PC-3 (cell line): ENCODE measurements at regions not wholly inside any gene's neighbourhood (a gene's known extent, or its start where the extent isn't known, plus 50 kb on each side); places are given as distances from the start of the nearest gene placed in this dataset.

Experiments
- ATAC-seq: fragments of 200-7000 bp; cut with Tn5 transposase; 2 replicates; pipeline ENCODE4 v1.9.1; 2020; ENCODE audit warnings: mild to moderate bottlenecking, moderate library complexity
- BruUV-seq: library from RNA; stranded (reverse); fragments of 400-500 nt; replicated peaks from 2 replicates; lab custom pipeline; 2021; lab: Mats Ljungman, UMichigan
- CTCF ChIA-PET: fragments of 300-600 bp; sonication (Branson Sonifier 250); formaldehyde crosslinking; loops from one replicate; lab custom pipeline; 2022; ENCODE audit warnings: antibody characterized with exemption; lab: Charles Lee
- POLR2A ChIA-PET: fragments of 300-600 bp; sonication (Branson Sonifier 250); formaldehyde crosslinking; loops from one replicate; lab custom pipeline; 2022; ENCODE audit warnings: antibody characterized with exemption; ENCODE audit not compliant: unreplicated experiment; lab: Charles Lee
- DNase-seq: peaks from one replicate; pipeline ENCODE4 v3.0.0-alpha.2; 2015
- H2AFZ ChIP-seq: fragments of 300-600 bp; sonication (generic); 2 replicates; pipeline ENCODE4 v1.6.0; 2016; ENCODE audit warnings: antibody characterized with exemption, low read length
- H3F3A ChIP-seq: fragments of 300-600 bp; sonication (generic); one replicate; pipeline ENCODE4 v1.6.0; 2017; ENCODE audit warnings: antibody characterized with exemption, low read length, control low read depth, mild to moderate bottlenecking; ENCODE audit not compliant: unreplicated experiment
- H3K27ac ChIP-seq: fragments of 300-600 bp; sonication (generic); 2 replicates; pipeline ENCODE4 v1.5.1; 2016; ENCODE audit warnings: mild to moderate bottlenecking, low read length
- H3K27me3 ChIP-seq: fragments of 300-600 bp; sonication (generic); 2 replicates; pipeline ENCODE4 v1.6.1; 2016; ENCODE audit warnings: low read length, mixed read lengths
- H3K36me3 ChIP-seq: fragments of 300-600 bp; sonication (generic); 2 replicates; pipeline ENCODE4 v1.6.1; 2016; ENCODE audit warnings: low read depth, mixed run types, low read length, mixed read lengths
- H3K4me1 ChIP-seq: fragments of 300-600 bp; sonication (generic); 2 replicates; pipeline ENCODE4 v1.5.1; 2016; ENCODE audit warnings: low read length; ENCODE audit not compliant: insufficient read depth
- H3K4me2 ChIP-seq: fragments of 300-600 bp; sonication (generic); 2 replicates; pipeline ENCODE4 v1.6.0; 2016; ENCODE audit warnings: low read length
- H3K4me3 ChIP-seq: fragments of 300-600 bp; sonication (generic); 2 replicates; pipeline ENCODE4 v1.5.1; 2016; ENCODE audit warnings: mild to moderate bottlenecking, low read length, mixed read lengths
- H3K79me2 ChIP-seq: fragments of 300-600 bp; sonication (generic); 2 replicates; pipeline ENCODE4 v1.6.1; 2017; ENCODE audit warnings: low read length, mixed read lengths
- H3K9ac ChIP-seq: fragments of 300-600 bp; sonication (generic); 2 replicates; pipeline ENCODE4 v1.6.0; 2016; ENCODE audit warnings: mild to moderate bottlenecking, low read length
- H3K9me2 ChIP-seq: fragments of 300-600 bp; sonication (generic); replicated peaks from 2 replicates; pipeline ENCODE4 v1.6.1; 2016; ENCODE audit warnings: mixed run types, low read length, mixed read lengths
- H3K9me3 ChIP-seq: fragments of 300-600 bp; sonication (generic); 2 replicates; pipeline ENCODE4 v1.6.1; 2016; ENCODE audit warnings: low read length, mixed read lengths
- H4K20me1 ChIP-seq: fragments of 300-600 bp; sonication (generic); 2 replicates; pipeline ENCODE4 v1.6.1; 2016; ENCODE audit warnings: low read length, mixed read lengths
- CTCF ChIP-seq: fragments of 300-600 bp; sonication (generic); conservative IDR thresholded peaks from 2 replicates; pipeline ENCODE4 v1.5.1; 2017; ENCODE audit warnings: antibody characterized with exemption, low read depth, mild to moderate bottlenecking, low read length
- EZH2 ChIP-seq: fragments of 300-600 bp; sonication (generic); IDR thresholded peaks from one replicate; pipeline ENCODE4 v1.6.1; 2017; ENCODE audit warnings: antibody characterized with exemption, mild to moderate bottlenecking, low read length; ENCODE audit not compliant: unreplicated experiment
- EZH2phosphoT487 ChIP-seq: fragments of 300-600 bp; sonication (generic); IDR thresholded peaks from 2 replicates; pipeline ENCODE4 v1.6.1; 2018; ENCODE audit warnings: mild to moderate bottlenecking, antibody characterized with exemption, low read length, borderline replicate concordance
- intact Hi-C: fragments of 100-400 bp; cut with micrococcal nuclease; formaldehyde crosslinking; loops from 2 replicates; pipeline ENCODE4 v1.9.0; 2023

GRCh38 chr4:147362938-147363337 is 118.0 kb upstream of the EDNRA start:
- intact Hi-C loops: loop anchor here (5.0 kb wide), 1 partner anchor 214 kb away; no protein-coding TSS in a partner anchor
- CTCF ChIA-PET: no interaction called here

GRCh38 chr4:147363514-147363913 is 117.4 kb upstream of the EDNRA start:
- no peaks in the 10 kb centered on the region for H3K79me2 ChIP-seq
- H3K9me3 ChIP-seq: no peaks in the 10 kb centered on the region
- H3K27ac ChIP-seq: peak overlapping the region; percentile 82
- no TSS peak for BruUV-seq
- H3K9me2 ChIP-seq: no peaks in the 10 kb centered on the region
- H3F3A ChIP-seq: no peaks in the 10 kb centered on the region
- intact Hi-C loops: loop anchor here (5.0 kb wide), 1 partner anchor 214 kb away; no protein-coding TSS in a partner anchor
- H3K4me3 ChIP-seq: no peak overlapping the region
- no peak overlapping the region for H3K9ac ChIP-seq
- POLR2A ChIA-PET: no interaction called here
- no peaks in the 10 kb centered on the region for H3K27me3 ChIP-seq
- CTCF ChIA-PET: no interaction called here
- ATAC-seq: no peak
- H2AFZ ChIP-seq: no peak overlapping the region
- peak; percentile 51 for DNase-seq
- no peaks in the 10 kb centered on the region for H4K20me1 ChIP-seq
- peak overlapping the region; percentile 58 for H3K4me2 ChIP-seq
- TF ChIP-seq EZH2 (no peak), CTCF (no peak), EZH2phosphoT487 (no peak)
- H3K36me3 ChIP-seq: no peaks in the 10 kb centered on the region
- peaks cover 44% of the 10 kb centered on the region for H3K4me1 ChIP-seq

More at GRCh38 chr4:147362938-147363337, 118.0 kb upstream of the EDNRA start:
- H3K79me2 ChIP-seq: no peaks in the 10 kb centered on the region
- H3K9me2 ChIP-seq: no peaks in the 10 kb centered on the region
- peak overlapping the region; percentile 58 for H3K4me2 ChIP-seq
- no peaks in the 10 kb centered on the region for H4K20me1 ChIP-seq
- POLR2A ChIA-PET: no interaction called here
- H3K27me3 ChIP-seq: no peaks in the 10 kb centered on the region
- no peaks in the 10 kb centered on the region for H3F3A ChIP-seq
- no peak overlapping the region for H2AFZ ChIP-seq
- no peak overlapping the region for H3K4me3 ChIP-seq
- ATAC-seq (peak; percentile 74), DNase-seq (peak; percentile 43)
- H3K36me3 ChIP-seq: no peaks in the 10 kb centered on the region
- H3K9ac ChIP-seq: no peak overlapping the region
- no peaks in the 10 kb centered on the region for H3K9me3 ChIP-seq
- peaks cover 44% of the 10 kb centered on the region for H3K4me1 ChIP-seq
- H3K27ac ChIP-seq: peak overlapping the region; percentile 82
- no TSS peak for BruUV-seq
- TF ChIP-seq CTCF (no peak), EZH2phosphoT487 (no peak), EZH2 (no peak)

DNA sequence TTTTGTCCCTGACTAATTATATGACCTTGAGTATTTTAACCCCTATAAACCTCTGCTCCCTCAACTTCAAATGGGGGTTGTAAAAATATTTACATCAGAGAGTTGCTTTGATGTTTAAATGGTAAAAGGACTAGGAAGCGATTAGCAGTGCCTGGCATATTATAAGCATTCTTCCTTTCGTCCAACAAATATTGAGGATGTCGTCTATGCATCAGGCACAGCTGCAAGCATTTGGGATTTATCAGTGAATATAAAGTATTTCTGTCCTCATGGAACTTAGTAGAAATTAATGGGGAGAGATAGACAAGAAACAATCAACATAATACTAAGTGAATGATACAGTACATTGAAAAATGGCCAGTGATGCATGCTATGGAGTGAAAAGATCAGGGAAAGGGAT is 115.5 kb upstream of the EDNRA start:
- Histone ChIP-seq H3K27me3 (no peaks in the 10 kb centered on the region), H3F3A (no peaks in the 10 kb centered on the region), H3K9ac (no peak overlapping the region), H3K9me3 (no peaks in the 10 kb centered on the region), H2AFZ (no peak overlapping the region), H3K79me2 (no peaks in the 10 kb centered on the region), H3K4me2 (no peak overlapping the region), H3K36me3 (no peaks in the 10 kb centered on the region), H3K27ac (no peak overlapping the region), H3K9me2 (no peaks in the 10 kb centered on the region), H3K4me3 (no peak overlapping the region), H3K4me1 (peaks cover 46% of the 10 kb centered on the region), H4K20me1 (no peaks in the 10 kb centered on the region)
- no TSS peak for BruUV-seq
- ATAC-seq: no peak
- no peak for DNase-seq
- ChIA-PET POLR2A (no interaction called here), CTCF (no interaction called here)
- intact Hi-C loops: no loop called here
- TF ChIP-seq EZH2phosphoT487: no peak
- TF ChIP-seq EZH2: no peak
- TF ChIP-seq CTCF: no peak
